ENCODE measurements at regions not wholly inside any gene's neighbourhood (a gene's known extent, or its start where the extent isn't known, plus 50 kb on each side); places are given as distances from the start of the nearest gene placed in this dataset.

DNA sequence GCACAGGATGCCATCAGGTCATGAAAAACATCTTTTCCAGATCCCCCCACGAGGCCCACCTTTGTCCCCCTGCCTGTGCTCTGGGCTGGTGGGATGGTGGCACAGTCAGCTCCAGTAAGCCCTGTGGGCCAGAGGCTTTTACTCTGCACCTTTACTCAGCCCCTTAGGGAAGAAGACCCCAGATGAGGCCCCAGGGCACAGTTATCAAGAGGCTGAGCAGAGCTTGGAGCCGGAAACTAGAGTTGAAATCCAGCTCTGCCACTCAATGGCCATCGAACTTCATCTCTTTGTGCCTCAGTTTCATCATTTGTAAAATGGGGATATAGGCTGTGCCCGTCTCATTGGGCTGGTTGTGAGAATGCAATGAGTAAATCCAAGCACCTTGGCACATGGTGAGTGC is 81.7 kb upstream of the TOX2 start:
- TF ChIP-seq GATA3 (IDR thresholded peaks at IDR 0.05; ENCODE audit: low read depth, low read length) = no peak
- no peak for TF ChIP-seq GATA2 (IDR thresholded peaks at IDR 0.05; ENCODE audit: low read depth, low read length)
